CD4-positive, alpha-beta T cell (primary cell): ENCODE measurements at regions not wholly inside any gene's neighbourhood (a gene's known extent, or its start where the extent isn't known, plus 50 kb on each side); places are given as distances from the start of the nearest gene placed in this dataset.

Source experiments
- ATAC-seq: fragments of 200-7000 bp; cut with Tn5 transposase; one replicate; pipeline ENCODE4 v1.10.0; 2022; ENCODE audit warnings: mild to moderate bottlenecking; ENCODE audit not compliant: poor library complexity
- CTCF ChIA-PET: fragments of 350-600 bp; sonication (Branson Sonifier 250); formaldehyde crosslinking; loops from one replicate; lab custom pipeline; 2021; ENCODE audit warnings: antibody characterized with exemption, inconsistent platforms; lab: Charles Lee
- POLR2A ChIA-PET: fragments of 350-600 bp; sonication (Branson Sonifier 250); formaldehyde crosslinking; loops from one replicate; lab custom pipeline; 2021; ENCODE audit warnings: antibody characterized with exemption, inconsistent platforms; lab: Charles Lee
- DNase-seq, 14 experiments: peaks; one replicate each; pipeline ENCODE4 v3.0.0-alpha.2; 2013 to 2020; ENCODE audit warnings: mixed read lengths in 2 of 14
- H3K27ac ChIP-seq, 2 donors: one replicate each; pipeline versions ENCODE4 v1.5.1 to v1.7.0; 2013; ENCODE audit warnings: low read length in 2 of 2, low read depth in 1 of 2, mild to moderate bottlenecking in 1 of 2
- H3K27me3 ChIP-seq, 2 experiments: 1 replicate in 1 of 2; 2 replicates in 1 of 2; pipeline versions ENCODE4 v1.6.1 to v1.7.0; 2013; ENCODE audit warnings: low read length in 2 of 2, control low read depth in 1 of 2, mild to moderate bottlenecking in 1 of 2, moderate library complexity in 1 of 2; ENCODE audit not compliant: insufficient read depth in 2 of 2, control insufficient read depth in 1 of 2
- H3K36me3 ChIP-seq: one replicate; pipeline ENCODE4 v1.6.1; 2013; ENCODE audit warnings: low read length, control low read depth; ENCODE audit not compliant: insufficient read depth
- H3K4me1 ChIP-seq: one replicate; pipeline ENCODE4 v1.6.1; 2013; ENCODE audit warnings: low read length, control low read depth; ENCODE audit not compliant: insufficient read depth
- H3K4me3 ChIP-seq: one replicate; pipeline ENCODE4 v1.5.1; 2013; ENCODE audit warnings: mild to moderate bottlenecking, low read length, moderate library complexity
- H3K9me3 ChIP-seq, 2 experiments: 1 replicate in 1 of 2; 2 replicates in 1 of 2; pipeline versions ENCODE4 v1.6.1 to v1.7.0; 2013; ENCODE audit warnings: low read length in 2 of 2, mild to moderate bottlenecking in 2 of 2, control low read depth in 1 of 2, moderate library complexity in 1 of 2; ENCODE audit not compliant: control insufficient read depth in 1 of 2, insufficient read depth in 1 of 2
- H3K27ac Mint-ChIP-seq: one replicate; pipeline ENCODE4 v1.8.0; 2020; ENCODE audit warnings: mixed read lengths
- H3K27me3 Mint-ChIP-seq: one replicate; pipeline ENCODE4 v1.8.0; 2021; ENCODE audit warnings: mixed read lengths
- H3K36me3 Mint-ChIP-seq: one replicate; pipeline ENCODE4 v1.8.0; 2021; ENCODE audit warnings: low read depth, mixed read lengths
- H3K4me1 Mint-ChIP-seq: one replicate; pipeline ENCODE4 v1.8.0; 2021; ENCODE audit warnings: low read depth, mixed read lengths
- H3K4me3 Mint-ChIP-seq: one replicate; pipeline ENCODE4 v1.8.0; 2020; ENCODE audit warnings: mild to moderate bottlenecking, mixed read lengths
- H3K9me3 Mint-ChIP-seq: one replicate; pipeline ENCODE4 v1.8.0; 2020; ENCODE audit warnings: mixed read lengths
- CTCF ChIP-seq: fragments of 200-600 bp; IDR thresholded peaks from one replicate; pipeline ENCODE4 v1.8.0; 2022; ENCODE audit warnings: antibody characterized with exemption, mild to moderate bottlenecking
- intact Hi-C, 2 experiments: fragments of 100-400 bp; cut with DNase I in 1 of 2; cut with micrococcal nuclease in 1 of 2; formaldehyde crosslinking; loops; one replicate each; pipeline versions ENCODE4 v1.15.1 to v1.9.0; 2023 to 2025; cut with DNase I, micrococcal nuclease

DNA sequence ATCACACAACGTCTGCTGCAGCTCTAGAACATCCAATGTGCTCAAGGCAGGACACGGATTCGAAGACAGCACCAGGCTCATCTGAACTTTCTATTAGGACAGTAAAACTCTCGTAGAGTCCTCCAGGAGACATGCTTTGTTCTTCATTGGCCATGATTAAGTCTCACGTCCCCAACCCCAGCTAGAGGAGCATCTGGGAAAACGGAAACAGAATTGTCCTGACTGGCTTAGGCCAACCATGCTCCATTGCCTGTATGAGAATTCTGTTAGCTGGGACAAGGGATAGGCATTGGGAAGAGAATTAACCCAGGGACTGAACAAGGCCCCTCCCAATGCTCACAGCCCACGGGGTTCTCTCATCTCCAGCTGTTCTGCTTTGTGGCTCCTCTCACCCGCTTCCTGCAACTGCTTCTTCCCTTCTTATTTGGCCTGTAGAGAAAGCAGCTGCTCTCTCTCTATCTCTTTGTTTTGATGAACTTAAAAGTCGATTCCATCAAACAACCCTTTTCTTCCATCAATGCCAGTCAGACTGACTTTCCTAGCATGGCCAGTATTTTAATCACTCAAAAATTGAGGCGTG is 75.6 kb downstream of the C1QL2 start:
- Mint-ChIP-seq H3K27me3 (no peaks in the 10 kb centered on the region), H3K4me1 (no peaks in the 10 kb centered on the region), H3K27ac (no peak overlapping the region), H3K4me3 (no peak overlapping the region), H3K36me3 (no peaks in the 10 kb centered on the region), H3K9me3 (no peaks in the 10 kb centered on the region)
- ATAC-seq: no peak
- Histone ChIP-seq H3K4me1 (no peaks in the 10 kb centered on the region), H3K9me3 (no peaks in the 10 kb centered on the region), H3K27ac (no peak overlapping the region), H3K27me3 (no peaks in the 10 kb centered on the region), H3K4me3 (no peak overlapping the region), H3K36me3 (no peaks in the 10 kb centered on the region)
- no peak for TF ChIP-seq CTCF
- intact Hi-C loops: no loop called here
- ChIA-PET POLR2A (no interaction called here), CTCF (no interaction called here)
- DNase-seq: no peak

DNA sequence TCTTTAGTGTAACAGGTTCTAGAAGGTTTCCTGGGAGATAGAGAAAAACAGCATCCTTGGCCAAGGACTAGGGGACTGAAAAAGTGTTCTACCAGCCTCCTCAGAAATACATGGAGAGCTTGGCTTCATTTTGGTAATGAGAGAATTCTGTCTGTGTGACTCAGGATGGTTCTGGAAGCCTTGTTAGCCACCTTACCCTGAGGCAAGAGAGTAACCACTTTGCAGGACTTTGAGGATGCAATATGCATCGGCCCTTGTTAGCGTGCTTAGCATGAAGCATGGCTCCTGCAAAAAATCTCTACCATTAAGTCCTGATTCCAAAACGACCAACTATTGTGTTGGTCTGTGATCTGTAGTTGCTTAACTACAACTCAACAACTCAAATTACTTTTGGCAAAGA is 79.8 kb downstream of the C1QL2 start:
- Histone ChIP-seq H3K4me1 (no peaks in the 10 kb centered on the region), H3K9me3 (no peaks in the 10 kb centered on the region), H3K27ac (no peak overlapping the region), H3K27me3 (no peaks in the 10 kb centered on the region), H3K4me3 (no peak overlapping the region), H3K36me3 (no peaks in the 10 kb centered on the region)
- POLR2A ChIA-PET: no interaction called here
- Mint-ChIP-seq H3K27ac (no peak overlapping the region), H3K9me3 (no peaks in the 10 kb centered on the region), H3K4me3 (no peak overlapping the region), H3K27me3 (peaks cover 10% of the 10 kb centered on the region), H3K4me1 (no peaks in the 10 kb centered on the region), H3K36me3 (no peaks in the 10 kb centered on the region)
- intact Hi-C loops: no loop called here
- TF ChIP-seq CTCF: no peak
- DNase-seq (no peak), ATAC-seq (no peak)
- CTCF ChIA-PET: no interaction called here

GRCh38 chr2:119076713-119077112 is 81.8 kb downstream of the C1QL2 start:
- Mint-ChIP-seq H3K4me3 (no peak overlapping the region), H3K27ac (no peak overlapping the region), H3K36me3 (no peaks in the 10 kb centered on the region), H3K4me1 (no peaks in the 10 kb centered on the region), H3K27me3 (peaks cover 12% of the 10 kb centered on the region), H3K9me3 (no peaks in the 10 kb centered on the region)
- Histone ChIP-seq H3K36me3 (no peaks in the 10 kb centered on the region), H3K27ac (no peak overlapping the region), H3K27me3 (no peaks in the 10 kb centered on the region), H3K4me3 (no peak overlapping the region), H3K9me3 (no peaks in the 10 kb centered on the region), H3K4me1 (no peaks in the 10 kb centered on the region)
- ChIA-PET POLR2A (no interaction called here), CTCF (no interaction called here)
- intact Hi-C loops: no loop called here
- DNase-seq: no peak
- no peak for ATAC-seq
- no peak for TF ChIP-seq CTCF
